Prostate gland (tissue), 2 donors: ENCODE measurements at regions not wholly inside any gene's neighbourhood (a gene's known extent, or its start where the extent isn't known, plus 50 kb on each side); places are given as distances from the start of the nearest gene placed in this dataset.

Experiments
- DNase-seq: peaks from one replicate; pipeline ENCODE4 v3.0.0-alpha.2; 2019; ENCODE audit warnings: low spot score
- H3K27ac ChIP-seq, 2 donors: fragments of 200-600 bp; sonication (generic); 2 replicates each; pipeline ENCODE4 v1.5.1; 2017 to 2019
- H3K27me3 ChIP-seq: fragments of 200-600 bp; sonication (generic); replicated peaks from 2 replicates; pipeline ENCODE4 v1.5.1; 2019; ENCODE audit not compliant: insufficient read depth
- H3K36me3 ChIP-seq, 2 donors: fragments of 200-600 bp; sonication (generic); 1 replicate in 1 of 2; 2 replicates in 1 of 2; pipeline versions ENCODE4 v1.5.1 to v1.8.1; 2017 to 2019
- H3K4me1 ChIP-seq: fragments of 200-600 bp; sonication (generic); replicated peaks from 2 replicates; pipeline ENCODE4 v1.5.1; 2019
- H3K4me3 ChIP-seq, 2 donors: fragments of 200-600 bp; sonication (generic); 2 replicates each; pipeline ENCODE4 v1.5.1; 2017 to 2019
- H3K9me3 ChIP-seq: fragments of 200-600 bp; sonication (generic); 2 replicates; pipeline ENCODE4 v1.5.1; 2017
- CTCF ChIP-seq, 4 experiments: fragments of 200-600 bp in 2 of 4; fragments of 450-650 bp in 2 of 4; sonication (generic) in 2 of 4; IDR thresholded peaks; 1 replicate in 3 of 4; 2 replicates in 1 of 4; pipeline ENCODE4 v1.5.1; 2016 to 2019; ENCODE audit warnings: antibody characterized with exemption in 4 of 4, mild to moderate bottlenecking in 2 of 4, moderate library complexity in 2 of 4
- POLR2A ChIP-seq: fragments of 450-650 bp; IDR thresholded peaks from one replicate; pipeline ENCODE4 v1.6.1; 2016; ENCODE audit warnings: antibody characterized with exemption, mild to moderate bottlenecking
- POLR2AphosphoS5 ChIP-seq: sonication (generic); formaldehyde crosslinking; IDR thresholded peaks from one replicate; pipeline ENCODE4 v1.6.1; 2017; ENCODE audit warnings: antibody characterized with exemption
- WGBS: methylation state at CpG from one replicate; pipeline ENCODE4 v1.1.5; 2018; 5-methylcytosine and 5-hydroxymethylcytosine counted together
- intact Hi-C: fragments of 100-400 bp; cut with DNase I; formaldehyde crosslinking; loops from one replicate; pipeline ENCODE4 v1.14.2; 2022

- Histone ChIP-seq H3K36me3 (no peaks in the 10 kb centered on the region), H3K9me3 (no peaks in the 10 kb centered on the region), H3K4me3 (no peak overlapping the region), H3K27ac (no peak overlapping the region), H3K27me3 (no peaks in the 10 kb centered on the region), H3K4me1 (peaks cover 5% of the 10 kb centered on the region)
- 97% methylated on average over 7 of the region's 7 CpGs for WGBS
- intact Hi-C loops, result loop anchor here (10.0 kb wide), 2 partner anchors 305 to 385 kb away; no protein-coding TSS in a partner anchor
- DNase-seq, result no peak
- no peak for TF ChIP-seq POLR2A
- TF ChIP-seq POLR2AphosphoS5, result no peak
- no peak for TF ChIP-seq CTCF (IDR thresholded peaks at IDR 0.05)
These were observed 475.0 kb upstream of the PROK2 start for GRCh38 chr3:72259755-72260587.

- intact Hi-C loops, result no loop called here
- no peak overlapping the region for H3K4me3 ChIP-seq
- WGBS, result 30% methylated on average over 17 of the region's 17 CpGs
- H3K27ac ChIP-seq, result no peak overlapping the region
- H3K27me3 ChIP-seq, result no peaks in the 10 kb centered on the region
- H3K9me3 ChIP-seq, result no peaks in the 10 kb centered on the region
- TF ChIP-seq CTCF (IDR thresholded peaks at IDR 0.05) (no peak), POLR2A (no peak), POLR2AphosphoS5 (no peak)
- DNase-seq, result peak; percentile 29
- peaks cover 5% of the 10 kb centered on the region for H3K4me1 ChIP-seq
- H3K36me3 ChIP-seq, result no peaks in the 10 kb centered on the region
These were observed 473.6 kb upstream of the PROK2 start for GRCh38 chr3:72258361-72259141.

- H3K4me3 ChIP-seq, result no peak overlapping the region
- H3K9me3 ChIP-seq, result no peaks in the 10 kb centered on the region
- intact Hi-C loops, result no loop called here
- no peaks in the 10 kb centered on the region for H3K36me3 ChIP-seq
- no peak for DNase-seq
- TF ChIP-seq CTCF (IDR thresholded peaks at IDR 0.05), result no peak
- TF ChIP-seq POLR2AphosphoS5, result no peak
- no peak for TF ChIP-seq POLR2A
- WGBS, result 100% methylated on average over 2 of the region's 2 CpGs
- H3K27me3 ChIP-seq, result no peaks in the 10 kb centered on the region
- no peak overlapping the region for H3K27ac ChIP-seq
- H3K4me1 ChIP-seq, result peaks cover 5% of the 10 kb centered on the region
These were observed 472.8 kb upstream of the PROK2 start for GRCh38 chr3:72257738-72258137.

GRCh38 chr3:72257203-72257602 is 472.3 kb upstream of the PROK2 start:
- Histone ChIP-seq H3K27me3 (no peaks in the 10 kb centered on the region), H3K27ac (no peak overlapping the region), H3K4me3 (no peak overlapping the region), H3K9me3 (no peaks in the 10 kb centered on the region), H3K4me1 (peaks cover 5% of the 10 kb centered on the region), H3K36me3 (no peaks in the 10 kb centered on the region)
- no peak for DNase-seq
- TF ChIP-seq CTCF (IDR thresholded peaks at IDR 0.05) (no peak), POLR2AphosphoS5 (no peak), POLR2A (no peak)
- intact Hi-C loops, result no loop called here
- 94% methylated on average over 4 of the region's 4 CpGs for WGBS
